ENCODE measurements at regions not wholly inside any gene's neighbourhood (a gene's known extent, or its start where the extent isn't known, plus 50 kb on each side); places are given as distances from the start of the nearest gene placed in this dataset.

DNA sequence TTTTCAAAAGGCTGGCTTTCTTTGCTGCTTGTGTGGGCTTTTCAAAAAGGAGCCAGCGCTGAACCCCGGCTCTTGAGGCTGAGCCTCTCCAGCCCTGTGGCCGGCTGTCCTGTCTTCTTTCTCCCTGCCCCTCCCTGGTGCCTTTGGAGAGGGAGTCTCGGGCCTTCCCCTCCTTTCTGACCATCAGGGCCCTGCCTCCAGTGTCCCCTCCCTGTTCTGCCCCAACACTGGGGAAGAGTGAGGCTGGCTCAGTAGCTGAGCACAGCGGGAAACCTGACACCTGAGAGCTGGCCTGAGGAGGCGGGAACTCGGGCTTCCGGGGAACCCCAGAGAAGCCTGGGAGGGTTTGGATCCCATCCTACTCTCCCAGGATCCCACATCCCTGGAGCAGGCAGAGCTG lies 232.1 kb downstream of the LOXHD1 start:
- TF ChIP-seq MZF1 (tag by site-specific recombination; IDR thresholded peaks at IDR 0.05; ENCODE audit: borderline replicate concordance) (no peak), ZNF184 (tag by site-specific recombination; IDR thresholded peaks at IDR 0.05) (no peak), ZNF549 (tag by site-specific recombination; IDR thresholded peaks at IDR 0.05) (no peak), ZNF501 (tag by site-specific recombination; IDR thresholded peaks at IDR 0.05) (no peak), MYNN (tag by site-specific recombination; IDR thresholded peaks at IDR 0.05; ENCODE audit: borderline replicate concordance) (no peak), IKZF3 (tag by site-specific recombination; IDR thresholded peaks at IDR 0.05) (no peak), ZEB2 (tag by site-specific recombination; IDR thresholded peaks at IDR 0.05) (no peak), ZNF311 (tag by site-specific recombination; IDR thresholded peaks at IDR 0.05; ENCODE audit: borderline replicate concordance) (no peak)
- TF ChIP-seq, protein P1, sequence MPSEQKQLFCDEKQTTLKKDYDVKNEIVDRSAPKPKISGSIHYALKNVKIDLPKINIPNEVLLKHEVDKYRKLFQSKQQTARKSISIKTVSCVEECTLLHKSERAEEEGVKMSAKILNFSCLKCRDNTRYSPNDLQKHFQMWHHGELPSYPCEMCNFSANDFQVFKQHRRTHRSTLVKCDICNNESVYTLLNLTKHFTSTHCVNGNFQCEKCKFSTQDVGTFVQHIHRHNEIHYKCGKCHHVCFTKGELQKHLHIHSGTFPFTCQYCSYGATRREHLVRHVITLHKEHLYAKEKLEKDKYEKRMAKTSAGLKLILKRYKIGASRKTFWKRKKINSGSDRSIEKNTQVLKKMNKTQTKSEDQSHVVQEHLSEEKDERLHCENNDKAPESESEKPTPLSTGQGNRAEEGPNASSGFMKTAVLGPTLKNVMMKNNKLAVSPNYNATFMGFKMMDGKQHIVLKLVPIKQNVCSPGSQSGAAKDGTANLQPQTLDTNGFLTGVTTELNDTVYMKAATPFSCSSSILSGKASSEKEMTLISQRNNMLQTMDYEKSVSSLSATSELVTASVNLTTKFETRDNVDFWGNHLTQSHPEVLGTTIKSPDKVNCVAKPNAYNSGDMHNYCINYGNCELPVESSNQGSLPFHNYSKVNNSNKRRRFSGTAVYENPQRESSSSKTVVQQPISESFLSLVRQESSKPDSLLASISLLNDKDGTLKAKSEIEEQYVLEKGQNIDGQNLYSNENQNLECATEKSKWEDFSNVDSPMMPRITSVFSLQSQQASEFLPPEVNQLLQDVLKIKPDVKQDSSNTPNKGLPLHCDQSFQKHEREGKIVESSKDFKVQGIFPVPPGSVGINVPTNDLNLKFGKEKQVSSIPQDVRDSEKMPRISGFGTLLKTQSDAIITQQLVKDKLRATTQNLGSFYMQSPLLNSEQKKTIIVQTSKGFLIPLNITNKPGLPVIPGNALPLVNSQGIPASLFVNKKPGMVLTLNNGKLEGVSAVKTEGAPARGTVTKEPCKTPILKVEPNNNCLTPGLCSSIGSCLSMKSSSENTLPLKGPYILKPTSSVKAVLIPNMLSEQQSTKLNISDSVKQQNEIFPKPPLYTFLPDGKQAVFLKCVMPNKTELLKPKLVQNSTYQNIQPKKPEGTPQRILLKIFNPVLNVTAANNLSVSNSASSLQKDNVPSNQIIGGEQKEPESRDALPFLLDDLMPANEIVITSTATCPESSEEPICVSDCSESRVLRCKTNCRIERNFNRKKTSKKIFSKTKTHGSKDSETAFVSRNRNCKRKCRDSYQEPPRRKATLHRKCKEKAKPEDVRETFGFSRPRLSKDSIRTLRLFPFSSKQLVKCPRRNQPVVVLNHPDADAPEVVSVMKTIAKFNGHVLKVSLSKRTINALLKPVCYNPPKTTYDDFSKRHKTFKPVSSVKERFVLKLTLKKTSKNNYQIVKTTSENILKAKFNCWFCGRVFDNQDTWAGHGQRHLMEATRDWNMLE (tag by site-specific recombination; conservative IDR thresholded peaks at IDR 0.05; ENCODE audit: low read depth), result no peak
- TF ChIP-seq, protein P2, sequence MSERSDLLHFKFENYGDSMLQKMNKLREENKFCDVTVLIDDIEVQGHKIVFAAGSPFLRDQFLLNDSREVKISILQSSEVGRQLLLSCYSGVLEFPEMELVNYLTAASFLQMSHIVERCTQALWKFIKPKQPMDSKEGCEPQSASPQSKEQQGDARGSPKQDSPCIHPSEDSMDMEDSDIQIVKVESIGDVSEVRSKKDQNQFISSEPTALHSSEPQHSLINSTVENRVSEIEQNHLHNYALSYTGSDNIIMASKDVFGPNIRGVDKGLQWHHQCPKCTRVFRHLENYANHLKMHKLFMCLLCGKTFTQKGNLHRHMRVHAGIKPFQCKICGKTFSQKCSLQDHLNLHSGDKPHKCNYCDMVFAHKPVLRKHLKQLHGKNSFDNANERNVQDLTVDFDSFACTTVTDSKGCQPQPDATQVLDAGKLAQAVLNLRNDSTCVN (tag by site-specific recombination; optimal IDR thresholded peaks at IDR 0.05), result no peak
- TF ChIP-seq, protein P3, sequence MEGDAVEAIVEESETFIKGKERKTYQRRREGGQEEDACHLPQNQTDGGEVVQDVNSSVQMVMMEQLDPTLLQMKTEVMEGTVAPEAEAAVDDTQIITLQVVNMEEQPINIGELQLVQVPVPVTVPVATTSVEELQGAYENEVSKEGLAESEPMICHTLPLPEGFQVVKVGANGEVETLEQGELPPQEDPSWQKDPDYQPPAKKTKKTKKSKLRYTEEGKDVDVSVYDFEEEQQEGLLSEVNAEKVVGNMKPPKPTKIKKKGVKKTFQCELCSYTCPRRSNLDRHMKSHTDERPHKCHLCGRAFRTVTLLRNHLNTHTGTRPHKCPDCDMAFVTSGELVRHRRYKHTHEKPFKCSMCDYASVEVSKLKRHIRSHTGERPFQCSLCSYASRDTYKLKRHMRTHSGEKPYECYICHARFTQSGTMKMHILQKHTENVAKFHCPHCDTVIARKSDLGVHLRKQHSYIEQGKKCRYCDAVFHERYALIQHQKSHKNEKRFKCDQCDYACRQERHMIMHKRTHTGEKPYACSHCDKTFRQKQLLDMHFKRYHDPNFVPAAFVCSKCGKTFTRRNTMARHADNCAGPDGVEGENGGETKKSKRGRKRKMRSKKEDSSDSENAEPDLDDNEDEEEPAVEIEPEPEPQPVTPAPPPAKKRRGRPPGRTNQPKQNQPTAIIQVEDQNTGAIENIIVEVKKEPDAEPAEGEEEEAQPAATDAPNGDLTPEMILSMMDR (tag by site-specific recombination; IDR thresholded peaks at IDR 0.05), result no peak
- TF ChIP-seq, protein P4, sequence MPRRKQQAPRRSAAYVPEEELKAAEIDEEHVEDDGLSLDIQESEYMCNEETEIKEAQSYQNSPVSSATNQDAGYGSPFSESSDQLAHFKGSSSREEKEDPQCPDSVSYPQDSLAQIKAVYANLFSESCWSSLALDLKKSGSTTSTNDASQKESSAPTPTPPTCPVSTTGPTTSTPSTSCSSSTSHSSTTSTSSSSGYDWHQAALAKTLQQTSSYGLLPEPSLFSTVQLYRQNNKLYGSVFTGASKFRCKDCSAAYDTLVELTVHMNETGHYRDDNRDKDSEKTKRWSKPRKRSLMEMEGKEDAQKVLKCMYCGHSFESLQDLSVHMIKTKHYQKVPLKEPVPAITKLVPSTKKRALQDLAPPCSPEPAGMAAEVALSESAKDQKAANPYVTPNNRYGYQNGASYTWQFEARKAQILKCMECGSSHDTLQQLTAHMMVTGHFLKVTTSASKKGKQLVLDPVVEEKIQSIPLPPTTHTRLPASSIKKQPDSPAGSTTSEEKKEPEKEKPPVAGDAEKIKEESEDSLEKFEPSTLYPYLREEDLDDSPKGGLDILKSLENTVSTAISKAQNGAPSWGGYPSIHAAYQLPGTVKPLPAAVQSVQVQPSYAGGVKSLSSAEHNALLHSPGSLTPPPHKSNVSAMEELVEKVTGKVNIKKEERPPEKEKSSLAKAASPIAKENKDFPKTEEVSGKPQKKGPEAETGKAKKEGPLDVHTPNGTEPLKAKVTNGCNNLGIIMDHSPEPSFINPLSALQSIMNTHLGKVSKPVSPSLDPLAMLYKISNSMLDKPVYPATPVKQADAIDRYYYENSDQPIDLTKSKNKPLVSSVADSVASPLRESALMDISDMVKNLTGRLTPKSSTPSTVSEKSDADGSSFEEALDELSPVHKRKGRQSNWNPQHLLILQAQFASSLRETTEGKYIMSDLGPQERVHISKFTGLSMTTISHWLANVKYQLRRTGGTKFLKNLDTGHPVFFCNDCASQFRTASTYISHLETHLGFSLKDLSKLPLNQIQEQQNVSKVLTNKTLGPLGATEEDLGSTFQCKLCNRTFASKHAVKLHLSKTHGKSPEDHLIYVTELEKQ (tag by site-specific recombination; IDR thresholded peaks at IDR 0.05; ENCODE audit: borderline replicate concordance), result no peak
- TF ChIP-seq, protein P5, sequence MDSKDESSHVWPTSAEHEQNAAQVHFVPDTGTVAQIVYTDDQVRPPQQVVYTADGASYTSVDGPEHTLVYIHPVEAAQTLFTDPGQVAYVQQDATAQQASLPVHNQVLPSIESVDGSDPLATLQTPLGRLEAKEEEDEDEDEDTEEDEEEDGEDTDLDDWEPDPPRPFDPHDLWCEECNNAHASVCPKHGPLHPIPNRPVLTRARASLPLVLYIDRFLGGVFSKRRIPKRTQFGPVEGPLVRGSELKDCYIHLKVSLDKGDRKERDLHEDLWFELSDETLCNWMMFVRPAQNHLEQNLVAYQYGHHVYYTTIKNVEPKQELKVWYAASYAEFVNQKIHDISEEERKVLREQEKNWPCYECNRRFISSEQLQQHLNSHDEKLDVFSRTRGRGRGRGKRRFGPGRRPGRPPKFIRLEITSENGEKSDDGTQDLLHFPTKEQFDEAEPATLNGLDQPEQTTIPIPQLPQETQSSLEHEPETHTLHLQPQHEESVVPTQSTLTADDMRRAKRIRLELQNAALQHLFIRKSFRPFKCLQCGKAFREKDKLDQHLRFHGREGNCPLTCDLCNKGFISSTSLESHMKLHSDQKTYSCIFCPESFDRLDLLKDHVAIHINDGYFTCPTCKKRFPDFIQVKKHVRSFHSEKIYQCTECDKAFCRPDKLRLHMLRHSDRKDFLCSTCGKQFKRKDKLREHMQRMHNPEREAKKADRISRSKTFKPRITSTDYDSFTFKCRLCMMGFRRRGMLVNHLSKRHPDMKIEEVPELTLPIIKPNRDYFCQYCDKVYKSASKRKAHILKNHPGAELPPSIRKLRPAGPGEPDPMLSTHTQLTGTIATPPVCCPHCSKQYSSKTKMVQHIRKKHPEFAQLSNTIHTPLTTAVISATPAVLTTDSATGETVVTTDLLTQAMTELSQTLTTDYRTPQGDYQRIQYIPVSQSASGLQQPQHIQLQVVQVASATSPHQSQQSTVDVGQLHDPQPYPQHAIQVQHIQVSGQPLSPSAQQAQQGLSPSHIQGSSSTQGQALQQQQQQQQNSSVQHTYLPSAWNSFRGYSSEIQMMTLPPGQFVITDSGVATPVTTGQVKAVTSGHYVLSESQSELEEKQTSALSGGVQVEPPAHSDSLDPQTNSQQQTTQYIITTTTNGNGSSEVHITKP (tag by site-specific recombination; IDR thresholded peaks at IDR 0.05), result no peak
- TF ChIP-seq, protein P6, sequence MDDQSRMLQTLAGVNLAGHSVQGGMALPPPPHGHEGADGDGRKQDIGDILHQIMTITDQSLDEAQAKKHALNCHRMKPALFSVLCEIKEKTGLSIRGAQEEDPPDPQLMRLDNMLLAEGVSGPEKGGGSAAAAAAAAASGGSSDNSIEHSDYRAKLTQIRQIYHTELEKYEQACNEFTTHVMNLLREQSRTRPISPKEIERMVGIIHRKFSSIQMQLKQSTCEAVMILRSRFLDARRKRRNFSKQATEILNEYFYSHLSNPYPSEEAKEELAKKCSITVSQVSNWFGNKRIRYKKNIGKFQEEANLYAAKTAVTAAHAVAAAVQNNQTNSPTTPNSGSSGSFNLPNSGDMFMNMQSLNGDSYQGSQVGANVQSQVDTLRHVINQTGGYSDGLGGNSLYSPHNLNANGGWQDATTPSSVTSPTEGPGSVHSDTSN (CRISPR knock-in tag; IDR thresholded peaks at IDR 0.05), result no peak
